OCI-LY7 (cell line): ENCODE measurements at regions not wholly inside any gene's neighbourhood (a gene's known extent, or its start where the extent isn't known, plus 50 kb on each side); places are given as distances from the start of the nearest gene placed in this dataset.

Experiments
- BruUV-seq: library from RNA; stranded (reverse); fragments of 400-500 nt; replicated peaks from 2 replicates; lab custom pipeline; 2021; lab: Mats Ljungman, UMichigan
- CTCF ChIA-PET: fragments of 300-600 bp; sonication (Branson Sonifier 250); formaldehyde crosslinking; loops from one replicate; lab custom pipeline; 2022; ENCODE audit warnings: antibody characterized with exemption; ENCODE audit not compliant: unreplicated experiment; lab: Charles Lee
- POLR2A ChIA-PET: fragments of 300-600 bp; sonication (Branson Sonifier 250); formaldehyde crosslinking; loops from one replicate; lab custom pipeline; 2022; ENCODE audit warnings: antibody characterized with exemption; lab: Charles Lee
- DNase-seq: peaks from one replicate; pipeline ENCODE4 v3.0.0-alpha.2; 2015; ENCODE audit warnings: low spot score
- H2AFZ ChIP-seq: fragments of 200-600 bp; sonication (generic), shearing (Covaris generic); 2 replicates; pipeline ENCODE4 v1.6.1; 2014; ENCODE audit warnings: mild to moderate bottlenecking, antibody characterized with exemption, low read length, moderate library complexity
- H3K27ac ChIP-seq: fragments of 200-600 bp; sonication (generic); 2 replicates; pipeline ENCODE4 v1.5.1; 2014; ENCODE audit warnings: mixed run types, low read depth, mild to moderate bottlenecking, moderate library complexity, low read length, inconsistent platforms; ENCODE audit not compliant: poor library complexity, severe bottlenecking
- H3K36me3 ChIP-seq: fragments of 200-600 bp; sonication (generic); 2 replicates; pipeline ENCODE4 v1.6.1; 2014; ENCODE audit warnings: mild to moderate bottlenecking, antibody characterized with exemption, low read length, moderate library complexity, mixed read lengths; ENCODE audit not compliant: insufficient read depth
- H3K4me1 ChIP-seq: fragments of 200-600 bp; sonication (generic); 2 replicates; pipeline ENCODE4 v1.5.1; 2014; ENCODE audit warnings: mild to moderate bottlenecking, low read length; ENCODE audit not compliant: insufficient read depth, poor library complexity, severe bottlenecking
- H3K4me2 ChIP-seq: fragments of 200-600 bp; sonication (generic); 2 replicates; pipeline ENCODE4 v1.6.1; 2014; ENCODE audit warnings: mild to moderate bottlenecking, low read length
- H3K4me3 ChIP-seq: fragments of 200-600 bp; sonication (generic); 2 replicates; pipeline ENCODE4 v1.5.1; 2014; ENCODE audit warnings: mild to moderate bottlenecking, low read depth, low read length; ENCODE audit not compliant: poor library complexity, severe bottlenecking
- H3K79me2 ChIP-seq: fragments of 200-600 bp; sonication (generic); 2 replicates; pipeline ENCODE4 v1.6.1; 2016; ENCODE audit warnings: low read depth, mild to moderate bottlenecking, low read length, moderate library complexity, mixed read lengths; ENCODE audit not compliant: insufficient read depth
- H3K9me2 ChIP-seq: fragments of 200-600 bp; sonication (generic); 2 replicates; pipeline ENCODE4 v1.6.1; 2016; ENCODE audit warnings: mild to moderate bottlenecking, low read length, mixed read lengths; ENCODE audit not compliant: insufficient read depth
- H3K9me3 ChIP-seq: fragments of 200-600 bp; sonication (generic); 2 replicates; pipeline ENCODE4 v1.6.1; 2014; ENCODE audit warnings: mild to moderate bottlenecking, mixed run types, low read length, mixed read lengths
- H4K20me1 ChIP-seq: fragments of 200-600 bp; sonication (generic); 2 replicates; pipeline ENCODE4 v1.6.1; 2014; ENCODE audit warnings: mild to moderate bottlenecking, antibody characterized with exemption, low read length, moderate library complexity, mixed read lengths; ENCODE audit not compliant: insufficient read depth
- EZH2phosphoT487 ChIP-seq: fragments of 200-600 bp; sonication (generic); IDR thresholded peaks from 2 replicates; pipeline ENCODE4 v1.6.1; 2018; ENCODE audit warnings: low read depth, borderline replicate concordance, mild to moderate bottlenecking, mixed run types, antibody characterized with exemption, low read length, moderate library complexity, mixed read lengths
- intact Hi-C: fragments of 100-400 bp; cut with micrococcal nuclease; formaldehyde crosslinking; loops from one replicate; pipeline ENCODE4 v1.10.0; 2022; ENCODE audit not compliant: unreplicated experiment
- TF ChIP-seq, protein P1 (sequence below): fragments of 200-600 bp; sonication (generic); conservative IDR thresholded peaks from 2 replicates; pipeline ENCODE4 v1.5.1; 2014; ENCODE audit warnings: mild to moderate bottlenecking, antibody characterized with exemption, low read length, moderate library complexity, mixed read lengths

DNA sequence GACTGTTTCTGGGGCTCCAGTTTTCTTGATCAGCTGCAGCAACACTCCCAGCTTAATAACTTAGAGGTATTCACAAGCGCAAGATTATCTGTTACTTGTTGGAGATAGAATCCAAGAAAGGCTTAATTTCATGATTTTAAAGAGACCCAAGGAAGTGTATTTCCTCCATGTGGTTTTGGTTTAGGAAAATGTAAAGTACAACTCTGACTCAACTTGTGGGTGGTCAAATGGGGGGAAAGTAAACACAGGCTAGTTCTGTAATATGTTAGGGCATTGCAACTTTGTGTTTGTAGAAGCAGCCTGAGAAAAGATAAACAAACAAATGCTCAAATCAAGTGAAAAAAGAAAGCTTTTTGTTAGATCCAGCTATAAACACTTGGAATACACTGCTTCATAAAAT lies 90.1 kb upstream of the COL3A1 start:
- no peak overlapping the region for H3K27ac ChIP-seq
- H3K4me2 ChIP-seq, result no peak overlapping the region
- no TSS peak for BruUV-seq
- CTCF ChIA-PET, result no interaction called here
- intact Hi-C loops, result no loop called here
- no peaks in the 10 kb centered on the region for H3K9me3 ChIP-seq
- H3K36me3 ChIP-seq, result no peaks in the 10 kb centered on the region
- no peak overlapping the region for H3K4me3 ChIP-seq
- POLR2A ChIA-PET, result no interaction called here
- TF ChIP-seq EZH2phosphoT487, result no peak
- TF ChIP-seq, protein P1, sequence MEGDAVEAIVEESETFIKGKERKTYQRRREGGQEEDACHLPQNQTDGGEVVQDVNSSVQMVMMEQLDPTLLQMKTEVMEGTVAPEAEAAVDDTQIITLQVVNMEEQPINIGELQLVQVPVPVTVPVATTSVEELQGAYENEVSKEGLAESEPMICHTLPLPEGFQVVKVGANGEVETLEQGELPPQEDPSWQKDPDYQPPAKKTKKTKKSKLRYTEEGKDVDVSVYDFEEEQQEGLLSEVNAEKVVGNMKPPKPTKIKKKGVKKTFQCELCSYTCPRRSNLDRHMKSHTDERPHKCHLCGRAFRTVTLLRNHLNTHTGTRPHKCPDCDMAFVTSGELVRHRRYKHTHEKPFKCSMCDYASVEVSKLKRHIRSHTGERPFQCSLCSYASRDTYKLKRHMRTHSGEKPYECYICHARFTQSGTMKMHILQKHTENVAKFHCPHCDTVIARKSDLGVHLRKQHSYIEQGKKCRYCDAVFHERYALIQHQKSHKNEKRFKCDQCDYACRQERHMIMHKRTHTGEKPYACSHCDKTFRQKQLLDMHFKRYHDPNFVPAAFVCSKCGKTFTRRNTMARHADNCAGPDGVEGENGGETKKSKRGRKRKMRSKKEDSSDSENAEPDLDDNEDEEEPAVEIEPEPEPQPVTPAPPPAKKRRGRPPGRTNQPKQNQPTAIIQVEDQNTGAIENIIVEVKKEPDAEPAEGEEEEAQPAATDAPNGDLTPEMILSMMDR, result no peak
- no peaks in the 10 kb centered on the region for H3K4me1 ChIP-seq
- no peaks in the 10 kb centered on the region for H3K79me2 ChIP-seq
- no peaks in the 10 kb centered on the region for H4K20me1 ChIP-seq
- no peak overlapping the region for H2AFZ ChIP-seq
- H3K9me2 ChIP-seq, result no peaks in the 10 kb centered on the region
- DNase-seq, result no peak

DNA sequence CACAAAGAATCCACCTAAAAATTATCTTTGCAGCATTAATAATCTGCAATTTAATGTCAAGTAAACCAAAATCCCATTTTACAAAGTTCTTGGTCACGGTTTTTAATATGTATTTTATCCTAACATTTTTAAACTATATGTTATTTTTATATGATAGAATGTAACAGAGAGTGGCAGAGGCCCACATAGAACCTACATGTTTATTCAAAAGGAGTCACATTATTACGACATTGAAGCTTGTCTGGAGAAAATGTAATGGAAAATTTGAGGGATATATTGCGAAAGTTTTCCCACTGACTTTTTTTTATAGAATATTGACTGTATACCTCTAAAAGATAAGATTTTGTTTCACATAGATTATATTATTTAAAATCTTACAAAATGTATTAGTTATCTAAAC lies 89.7 kb upstream of the COL3A1 start:
- POLR2A ChIA-PET, result no interaction called here
- H3K36me3 ChIP-seq, result no peaks in the 10 kb centered on the region
- H4K20me1 ChIP-seq, result no peaks in the 10 kb centered on the region
- no peak overlapping the region for H3K4me3 ChIP-seq
- H3K27ac ChIP-seq, result no peak overlapping the region
- no peak overlapping the region for H3K4me2 ChIP-seq
- no peaks in the 10 kb centered on the region for H3K9me3 ChIP-seq
- H3K4me1 ChIP-seq, result no peaks in the 10 kb centered on the region
- no peak for DNase-seq
- H3K9me2 ChIP-seq, result no peaks in the 10 kb centered on the region
- no peaks in the 10 kb centered on the region for H3K79me2 ChIP-seq
- BruUV-seq, result no TSS peak
- CTCF ChIA-PET, result no interaction called here
- intact Hi-C loops, result no loop called here
- no peak for TF ChIP-seq EZH2phosphoT487
- TF ChIP-seq, protein P1, result no peak
- H2AFZ ChIP-seq, result no peak overlapping the region

DNA sequence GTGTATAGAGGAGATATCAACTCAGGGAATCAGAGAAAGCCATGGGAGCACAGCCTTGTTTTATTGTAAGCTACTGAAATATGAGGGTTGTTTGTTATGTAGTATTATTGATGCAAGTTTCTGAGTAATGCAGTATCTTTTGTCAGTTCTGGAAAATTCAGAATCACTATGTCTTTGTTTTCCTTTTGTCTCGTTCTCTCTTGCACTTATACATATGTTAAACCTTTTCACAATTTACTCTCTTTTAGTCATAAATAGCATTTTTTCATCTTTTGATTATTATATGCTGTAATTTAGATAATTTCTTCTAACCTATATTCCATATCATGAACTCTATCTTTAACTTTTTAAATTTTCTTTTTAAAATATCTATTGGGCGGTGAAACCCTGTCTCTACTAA lies 85.0 kb upstream of the COL3A1 start:
- Histone ChIP-seq H3K4me1 (no peaks in the 10 kb centered on the region), H3K27ac (no peak overlapping the region), H2AFZ (no peak overlapping the region), H3K9me2 (no peaks in the 10 kb centered on the region), H3K36me3 (no peaks in the 10 kb centered on the region), H3K4me3 (no peak overlapping the region), H3K79me2 (no peaks in the 10 kb centered on the region), H3K9me3 (no peaks in the 10 kb centered on the region), H3K4me2 (no peak overlapping the region), H4K20me1 (no peaks in the 10 kb centered on the region)
- intact Hi-C loops, result no loop called here
- TF ChIP-seq, protein P1, result no peak
- TF ChIP-seq EZH2phosphoT487, result no peak
- CTCF ChIA-PET, result no interaction called here
- POLR2A ChIA-PET, result no interaction called here
- no TSS peak for BruUV-seq
- no peak for DNase-seq
